ENCODE measurements at regions not wholly inside any gene's neighbourhood (a gene's known extent, or its start where the extent isn't known, plus 50 kb on each side); places are given as distances from the start of the nearest gene placed in this dataset.

- Mint-ChIP-seq H3K4me1 (no peaks in the 10 kb centered on the region), H3K27ac (no peak overlapping the region), H3K27me3 (ENCODE audit: low read depth, poor library complexity) (no peaks in the 10 kb centered on the region), H3K4me3 (no peak overlapping the region), H3K36me3 (ENCODE audit: low read depth) (no peaks in the 10 kb centered on the region), H3K9me3 (no peaks in the 10 kb centered on the region)
- DNase-seq: no peak
- no peak for TF ChIP-seq CTCF (IDR thresholded peaks at IDR 0.05)
These were observed 242.2 kb downstream of the HGF start for GRCh38 chr7:81527651-81528050.

- no peaks in the 10 kb centered on the region for H3K36me3 Mint-ChIP-seq (ENCODE audit: low read depth)
- no peaks in the 10 kb centered on the region for H3K4me1 Mint-ChIP-seq
- H3K27me3 Mint-ChIP-seq (ENCODE audit: low read depth, poor library complexity): no peaks in the 10 kb centered on the region
- no peak overlapping the region for H3K4me3 Mint-ChIP-seq
- TF ChIP-seq CTCF (IDR thresholded peaks at IDR 0.05): no peak
- no peak for DNase-seq
- no peaks in the 10 kb centered on the region for H3K9me3 Mint-ChIP-seq
- H3K27ac Mint-ChIP-seq: no peak overlapping the region
These were observed 242.9 kb downstream of the HGF start for GRCh38 chr7:81526971-81527370.

GRCh38 chr7:81525841-81526240, 244.0 kb downstream of the HGF start:
- DNase-seq: no peak
- Mint-ChIP-seq H3K36me3 (ENCODE audit: low read depth) (no peaks in the 10 kb centered on the region), H3K4me1 (no peaks in the 10 kb centered on the region), H3K4me3 (no peak overlapping the region), H3K9me3 (no peaks in the 10 kb centered on the region), H3K27me3 (ENCODE audit: low read depth, poor library complexity) (no peaks in the 10 kb centered on the region), H3K27ac (no peak overlapping the region)
- no peak for TF ChIP-seq CTCF (IDR thresholded peaks at IDR 0.05)

GRCh38 chr7:81519886-81520285, 250.0 kb downstream of the HGF start:
- Mint-ChIP-seq H3K27me3 (ENCODE audit: low read depth, poor library complexity) (no peaks in the 10 kb centered on the region), H3K9me3 (no peaks in the 10 kb centered on the region), H3K4me1 (no peaks in the 10 kb centered on the region), H3K27ac (no peak overlapping the region), H3K4me3 (no peak overlapping the region), H3K36me3 (ENCODE audit: low read depth) (no peaks in the 10 kb centered on the region)
- no peak for TF ChIP-seq CTCF (IDR thresholded peaks at IDR 0.05)
- DNase-seq: no peak

- no peak for TF ChIP-seq CTCF (IDR thresholded peaks at IDR 0.05)
- no peak for DNase-seq
- Mint-ChIP-seq H3K4me3 (no peak overlapping the region), H3K27ac (no peak overlapping the region), H3K27me3 (ENCODE audit: low read depth, poor library complexity) (no peaks in the 10 kb centered on the region), H3K4me1 (no peaks in the 10 kb centered on the region), H3K9me3 (peaks cover 7% of the 10 kb centered on the region), H3K36me3 (ENCODE audit: low read depth) (no peaks in the 10 kb centered on the region)
These were observed 252.9 kb downstream of the HGF start for GRCh38 chr7:81516898-81517297.

GRCh38 chr7:81515009-81515408, 254.8 kb downstream of the HGF start:
- no peak for TF ChIP-seq CTCF (IDR thresholded peaks at IDR 0.05)
- Mint-ChIP-seq H3K9me3 (peaks cover 7% of the 10 kb centered on the region), H3K27ac (no peak overlapping the region), H3K4me3 (no peak overlapping the region), H3K27me3 (ENCODE audit: low read depth, poor library complexity) (peaks cover 3% of the 10 kb centered on the region), H3K4me1 (no peaks in the 10 kb centered on the region), H3K36me3 (ENCODE audit: low read depth) (no peaks in the 10 kb centered on the region)
- no peak for DNase-seq

All from nephron progenitor cell (in vitro differentiated cells).